Neural progenitor cell (in vitro differentiated cells): ENCODE measurements at regions not wholly inside any gene's neighbourhood (a gene's known extent, or its start where the extent isn't known, plus 50 kb on each side); places are given as distances from the start of the nearest gene placed in this dataset.

ENCODE experiments used
- DNase-seq: peaks from one replicate; pipeline ENCODE4 v3.0.0-alpha.2; 2016; ENCODE audit warnings: low spot score
- H2AFZ ChIP-seq: fragments of 200-600 bp; sonication (generic); replicated peaks from 2 replicates; pipeline ENCODE4 v1.6.1; 2016; ENCODE audit warnings: antibody characterized with exemption
- H3F3A ChIP-seq: fragments of 200-600 bp; sonication (generic); 2 replicates; pipeline ENCODE4 v1.6.1; 2016; ENCODE audit warnings: antibody characterized with exemption, low read depth
- H3K27ac ChIP-seq: fragments of 200-600 bp; sonication (generic); 2 replicates; pipeline ENCODE4 v1.5.1; 2016; ENCODE audit warnings: mild to moderate bottlenecking
- H3K27me3 ChIP-seq: fragments of 200-600 bp; sonication (generic); 2 replicates; pipeline ENCODE4 v1.6.1; 2016; ENCODE audit warnings: mild to moderate bottlenecking, moderate library complexity
- H3K36me3 ChIP-seq: fragments of 200-600 bp; sonication (generic); 2 replicates; pipeline ENCODE4 v1.5.1; 2016
- H3K4me1 ChIP-seq: fragments of 200-600 bp; sonication (generic); 2 replicates; pipeline ENCODE4 v1.6.1; 2016; ENCODE audit warnings: mixed run types
- H3K4me2 ChIP-seq: fragments of 200-600 bp; sonication (generic); 2 replicates; pipeline ENCODE4 v1.6.1; 2016
- H3K4me3 ChIP-seq: fragments of 200-600 bp; sonication (generic); 2 replicates; pipeline ENCODE4 v1.5.1; 2016
- H3K79me2 ChIP-seq: fragments of 200-600 bp; sonication (generic); 2 replicates; pipeline ENCODE4 v1.6.1; 2016; ENCODE audit warnings: low read depth
- H3K9ac ChIP-seq: fragments of 200-600 bp; sonication (generic); 2 replicates; pipeline ENCODE4 v1.6.1; 2016
- H3K9me3 ChIP-seq: fragments of 200-600 bp; sonication (generic); 2 replicates; pipeline ENCODE4 v1.5.1; 2016; ENCODE audit warnings: low read depth
- H4K20me1 ChIP-seq: fragments of 200-600 bp; sonication (generic); 2 replicates; pipeline ENCODE4 v1.6.1; 2016; ENCODE audit warnings: low read depth
- H3K27ac Mint-ChIP-seq: 3 replicates; pipeline ENCODE4 v1.8.0; 2021; ENCODE audit warnings: mixed read lengths
- H3K27me3 Mint-ChIP-seq: 2 replicates; pipeline ENCODE4 v1.8.0; 2022; ENCODE audit warnings: low read depth, mild to moderate bottlenecking, inconsistent platforms, moderate library complexity, mixed read lengths; ENCODE audit not compliant: insufficient read depth
- H3K36me3 Mint-ChIP-seq: 3 replicates; pipeline ENCODE4 v1.8.0; 2021; ENCODE audit warnings: mixed read lengths
- H3K4me1 Mint-ChIP-seq: 3 replicates; pipeline ENCODE4 v1.8.0; 2021; ENCODE audit warnings: mixed read lengths
- H3K4me3 Mint-ChIP-seq: 3 replicates; pipeline ENCODE4 v1.8.0; 2021; ENCODE audit warnings: mild to moderate bottlenecking, moderate library complexity, mixed read lengths
- H3K9me3 Mint-ChIP-seq: 3 replicates; pipeline ENCODE4 v1.8.0; 2020; ENCODE audit warnings: mixed read lengths
- CTCF ChIP-seq: fragments of 200-600 bp; sonication (generic); IDR thresholded peaks from 2 replicates; pipeline ENCODE4 v1.5.1; 2017; ENCODE audit warnings: antibody characterized with exemption, mild to moderate bottlenecking
- EZH2 ChIP-seq: fragments of 200-600 bp; sonication (generic); IDR thresholded peaks from 2 replicates; pipeline ENCODE4 v1.6.1; 2017; ENCODE audit warnings: antibody characterized with exemption, mild to moderate bottlenecking, moderate library complexity
- EZH2phosphoT487 ChIP-seq: fragments of 200-600 bp; sonication (generic); IDR thresholded peaks from 2 replicates; pipeline ENCODE4 v1.6.1; 2017; ENCODE audit warnings: antibody characterized with exemption

- TF ChIP-seq EZH2phosphoT487: no peak
- TF ChIP-seq EZH2: no peak
- TF ChIP-seq CTCF: no peak
- no peak overlapping the region for H3K9ac ChIP-seq
- H3K4me3 ChIP-seq: no peak overlapping the region
- no peaks in the 10 kb centered on the region for H3K79me2 ChIP-seq
- Mint-ChIP-seq H3K9me3 (no peaks in the 10 kb centered on the region), H3K4me1 (peaks cover 25% of the 10 kb centered on the region), H3K36me3 (no peaks in the 10 kb centered on the region), H3K4me3 (no peak overlapping the region), H3K27ac (no peak overlapping the region), H3K27me3 (peaks cover 33% of the 10 kb centered on the region)
- H3K9me3 ChIP-seq: no peaks in the 10 kb centered on the region
- H2AFZ ChIP-seq: no peak overlapping the region
- no peak for DNase-seq
- no peaks in the 10 kb centered on the region for H4K20me1 ChIP-seq
- H3K27me3 ChIP-seq: no peaks in the 10 kb centered on the region
- H3K36me3 ChIP-seq: no peaks in the 10 kb centered on the region
- H3K27ac ChIP-seq: no peak overlapping the region
- no peak overlapping the region for H3K4me2 ChIP-seq
- H3F3A ChIP-seq: peaks cover 8% of the 10 kb centered on the region
- peaks cover 17% of the 10 kb centered on the region for H3K4me1 ChIP-seq
Measured at GRCh38 chr11:119890466-119890865, 161.5 kb upstream of the NECTIN1 start.

- Mint-ChIP-seq H3K36me3 (no peaks in the 10 kb centered on the region), H3K27me3 (peaks cover 33% of the 10 kb centered on the region), H3K4me3 (no peak overlapping the region), H3K27ac (no peak overlapping the region), H3K9me3 (no peaks in the 10 kb centered on the region), H3K4me1 (peaks cover 25% of the 10 kb centered on the region)
- Histone ChIP-seq H3K4me3 (no peak overlapping the region), H3K27ac (no peak overlapping the region), H3K9ac (no peak overlapping the region), H2AFZ (no peak overlapping the region), H3K79me2 (no peaks in the 10 kb centered on the region), H4K20me1 (no peaks in the 10 kb centered on the region), H3K4me2 (no peak overlapping the region), H3K36me3 (no peaks in the 10 kb centered on the region), H3K27me3 (no peaks in the 10 kb centered on the region), H3F3A (peaks cover 8% of the 10 kb centered on the region), H3K9me3 (no peaks in the 10 kb centered on the region), H3K4me1 (peaks cover 17% of the 10 kb centered on the region)
- TF ChIP-seq EZH2phosphoT487 (no peak), EZH2 (no peak), CTCF (no peak)
- DNase-seq: no peak
Measured at GRCh38 chr11:119889728-119890280, 160.8 kb upstream of the NECTIN1 start.

- H3K4me3 Mint-ChIP-seq: no peak overlapping the region
Measured at GRCh38 chr11:119889111-119889510, 160.1 kb upstream of the NECTIN1 start.

More at GRCh38 chr11:119889111-119889510, 160.1 kb upstream of the NECTIN1 start:
- Mint-ChIP-seq H3K9me3 (no peaks in the 10 kb centered on the region), H3K27ac (no peak overlapping the region), H3K27me3 (peaks cover 31% of the 10 kb centered on the region), H3K4me1 (peaks cover 28% of the 10 kb centered on the region), H3K36me3 (no peaks in the 10 kb centered on the region)
- Histone ChIP-seq H3K9ac (no peak overlapping the region), H3K79me2 (no peaks in the 10 kb centered on the region), H2AFZ (no peak overlapping the region), H3K27ac (no peak overlapping the region), H3K4me1 (peaks cover 17% of the 10 kb centered on the region), H3K4me2 (no peak overlapping the region), H3K9me3 (no peaks in the 10 kb centered on the region), H3K4me3 (no peak overlapping the region), H3F3A (peaks cover 8% of the 10 kb centered on the region), H4K20me1 (no peaks in the 10 kb centered on the region), H3K36me3 (no peaks in the 10 kb centered on the region), H3K27me3 (no peaks in the 10 kb centered on the region)
- no peak for DNase-seq
- TF ChIP-seq CTCF (no peak), EZH2 (no peak), EZH2phosphoT487 (no peak)
